Hindlimb muscle (tissue), 1 donor: ENCODE measurements at regions not wholly inside any gene's neighbourhood (a gene's known extent, or its start where the extent isn't known, plus 50 kb on each side); places are given as distances from the start of the nearest gene placed in this dataset.

Experiments used
- DNase-seq: peaks from one replicate; pipeline ENCODE4 v3.0.0-alpha.2; 2013

DNA sequence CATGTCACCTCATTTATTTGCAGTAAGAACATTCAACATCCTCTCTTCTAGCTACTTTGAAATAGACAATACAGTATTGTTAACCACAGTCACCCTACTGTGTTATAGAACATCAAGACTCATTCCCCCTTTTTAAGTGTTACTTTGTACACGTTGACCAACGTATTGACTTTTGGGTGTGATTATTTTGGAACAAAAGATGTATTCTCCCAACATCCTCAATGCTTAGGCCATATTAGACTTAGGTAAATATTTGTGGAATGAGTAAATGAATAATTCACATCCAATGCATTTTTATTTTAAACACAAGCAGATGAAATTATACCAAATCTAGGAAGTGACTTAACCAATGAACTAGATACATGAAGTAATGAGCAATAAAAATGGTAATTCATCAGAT lies 296.6 kb downstream of the CHRM3 start:
- no peak for DNase-seq

DNA sequence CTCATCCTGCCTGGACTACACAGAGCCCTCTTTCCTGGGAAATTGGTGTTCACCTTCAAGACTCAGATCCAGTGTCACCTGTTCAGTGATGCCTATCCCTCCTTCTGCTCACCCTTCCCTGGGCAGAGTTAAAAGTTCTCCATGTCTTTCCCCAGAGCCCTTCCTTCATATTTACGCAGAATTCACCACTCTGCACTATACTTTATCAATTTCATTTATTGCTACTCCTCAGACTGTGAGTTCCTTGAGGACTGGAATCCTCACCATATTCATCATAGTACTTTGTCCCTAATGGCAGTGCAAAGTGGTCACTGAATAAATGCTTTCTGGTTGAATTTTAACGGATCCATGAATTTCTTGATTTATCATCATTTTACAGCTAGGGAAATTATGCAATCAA lies 300.0 kb downstream of the CHRM3 start:
- DNase-seq, result no peak

DNA sequence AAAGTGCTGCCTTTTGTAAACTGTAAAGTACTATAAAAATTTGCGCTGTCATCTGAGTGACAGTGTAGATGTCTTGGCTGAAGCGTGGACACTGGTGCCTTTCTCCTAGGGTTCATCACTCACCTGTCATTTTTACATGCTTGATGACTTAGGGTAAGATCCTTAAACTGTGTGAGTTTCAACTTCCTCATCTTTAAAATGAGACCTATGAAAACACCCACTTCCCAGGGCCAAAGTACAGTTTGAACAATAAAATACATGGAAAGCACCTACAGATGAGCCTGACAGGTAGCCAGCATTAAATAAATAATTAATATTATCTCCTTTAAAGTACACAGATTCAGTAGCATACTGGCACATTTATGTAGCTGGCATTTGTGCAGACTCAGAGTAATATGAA lies 309.9 kb downstream of the CHRM3 start:
- DNase-seq, result no peak

DNA sequence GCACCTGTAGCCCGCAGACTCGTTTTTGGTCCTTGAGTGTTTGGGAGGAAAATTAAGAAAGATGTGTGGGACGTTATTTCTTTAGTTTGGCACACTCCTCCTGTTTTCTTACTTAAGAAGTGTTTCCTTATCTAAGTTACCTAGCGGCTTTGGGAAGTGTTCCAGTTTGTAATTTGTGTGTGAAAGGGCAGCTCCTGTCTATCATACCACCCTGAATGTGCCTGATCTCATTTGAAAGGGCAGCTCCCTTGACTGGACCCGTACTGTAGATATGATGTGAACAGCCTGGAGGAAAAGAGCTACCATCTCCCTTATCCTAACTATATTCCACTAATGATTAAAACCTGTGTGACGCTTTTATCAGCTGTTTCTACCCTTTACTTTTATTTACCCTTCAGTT lies 314.3 kb downstream of the CHRM3 start:
- no peak for DNase-seq

DNA sequence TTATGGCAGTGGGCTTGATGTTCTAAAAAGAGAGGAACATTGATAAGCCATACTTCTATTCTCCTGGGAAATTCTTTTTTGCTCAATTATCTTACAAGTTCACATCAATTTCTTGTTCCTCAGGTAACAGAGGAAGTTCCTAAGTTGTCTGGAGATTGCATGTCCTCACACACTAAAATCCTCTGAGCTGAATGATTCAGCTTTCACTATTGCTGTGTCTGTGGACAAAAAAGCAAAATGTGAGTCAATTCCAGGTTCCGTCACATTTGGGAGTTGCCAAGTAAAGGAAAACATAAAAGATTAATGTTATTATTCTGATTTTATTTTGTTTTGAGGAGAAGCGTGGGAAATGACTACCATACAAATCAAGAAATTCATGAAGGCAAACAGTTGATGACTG lies 316.7 kb downstream of the CHRM3 start:
- no peak for DNase-seq

DNA sequence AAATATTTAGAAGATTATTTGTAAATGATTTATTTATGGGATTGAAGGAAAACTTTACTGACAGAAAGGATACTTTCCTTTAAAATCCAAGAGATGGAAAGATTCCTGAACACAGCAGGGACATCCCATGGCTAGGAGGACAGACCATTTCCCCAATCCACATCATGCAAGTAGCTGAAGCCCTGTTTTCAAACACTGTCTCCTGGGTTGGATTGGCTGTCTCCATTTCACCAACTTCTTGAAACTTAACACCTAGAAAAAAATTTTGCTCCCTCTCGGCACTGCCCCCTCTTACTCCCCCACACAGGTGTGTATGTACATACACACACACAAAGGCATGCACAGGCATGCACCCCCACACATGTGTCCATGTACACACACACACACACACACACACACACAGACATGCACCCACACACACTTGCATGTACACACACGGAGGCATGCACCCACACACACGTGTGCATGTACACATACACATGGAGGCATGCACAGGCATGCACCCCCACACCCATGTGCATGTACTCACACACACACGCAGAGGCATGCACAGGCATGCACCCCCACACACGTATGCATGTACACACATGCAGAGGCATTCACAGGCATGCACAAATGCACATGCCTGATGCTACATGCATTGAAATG lies 320.0 kb downstream of the CHRM3 start:
- DNase-seq, result no peak

DNA sequence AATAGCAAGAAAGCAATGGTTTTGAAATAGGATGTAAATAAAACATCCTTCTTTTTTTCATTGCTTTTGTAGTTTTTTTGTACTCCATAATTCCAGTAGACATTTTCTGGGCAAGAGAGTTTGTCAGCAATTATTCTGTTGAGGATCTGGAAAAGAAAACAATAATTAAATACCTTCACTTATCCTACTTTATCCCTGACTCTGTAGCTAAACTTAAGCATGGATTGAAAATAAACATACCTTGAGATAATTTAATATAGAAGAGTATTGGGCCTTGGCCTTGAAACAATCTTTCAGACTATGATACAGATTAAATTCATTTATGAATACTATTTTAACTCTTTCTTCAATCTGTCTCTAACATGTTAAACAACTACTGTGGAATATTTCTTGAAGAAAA lies 321.2 kb downstream of the CHRM3 start:
- DNase-seq, result no peak

DNA sequence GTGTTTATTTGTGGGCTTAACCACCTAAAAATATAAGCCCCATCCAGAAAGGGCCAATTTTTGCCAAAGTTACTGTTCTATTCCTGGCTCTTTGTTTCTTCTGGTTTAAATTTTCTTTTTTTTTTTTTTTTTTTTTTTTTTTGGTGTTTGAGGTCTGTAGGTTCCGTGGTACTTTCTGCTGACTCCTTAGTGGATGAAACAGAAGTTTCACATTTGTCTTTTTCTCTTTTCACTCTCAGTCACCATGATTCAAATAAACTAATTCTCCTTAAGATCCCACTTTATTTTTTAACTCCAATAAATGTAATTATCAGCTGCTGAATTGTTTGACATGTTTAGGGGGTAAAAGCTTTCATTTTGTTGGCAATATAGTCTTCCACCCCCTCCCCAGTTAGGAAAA lies 322.3 kb downstream of the CHRM3 start:
- no peak for DNase-seq

DNA sequence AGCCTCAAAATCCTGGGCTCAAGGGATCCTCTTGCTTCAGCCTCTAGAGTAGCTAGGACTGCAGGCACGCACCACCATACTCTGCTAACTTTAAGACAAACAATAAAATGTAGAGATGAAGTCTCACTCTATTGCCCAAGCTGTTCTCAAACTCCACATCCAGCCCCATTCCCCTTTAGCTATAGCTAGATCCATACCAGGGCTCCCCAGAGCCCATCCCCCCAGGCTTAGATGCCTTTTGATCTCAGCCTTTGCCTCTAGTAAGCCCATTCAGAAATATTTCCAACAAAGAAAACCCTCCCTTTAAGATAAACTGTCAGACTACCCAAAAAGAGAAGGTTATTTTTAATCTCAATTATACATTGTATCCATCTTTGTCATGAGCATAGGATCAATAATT lies 325.4 kb downstream of the CHRM3 start:
- DNase-seq, result no peak

DNA sequence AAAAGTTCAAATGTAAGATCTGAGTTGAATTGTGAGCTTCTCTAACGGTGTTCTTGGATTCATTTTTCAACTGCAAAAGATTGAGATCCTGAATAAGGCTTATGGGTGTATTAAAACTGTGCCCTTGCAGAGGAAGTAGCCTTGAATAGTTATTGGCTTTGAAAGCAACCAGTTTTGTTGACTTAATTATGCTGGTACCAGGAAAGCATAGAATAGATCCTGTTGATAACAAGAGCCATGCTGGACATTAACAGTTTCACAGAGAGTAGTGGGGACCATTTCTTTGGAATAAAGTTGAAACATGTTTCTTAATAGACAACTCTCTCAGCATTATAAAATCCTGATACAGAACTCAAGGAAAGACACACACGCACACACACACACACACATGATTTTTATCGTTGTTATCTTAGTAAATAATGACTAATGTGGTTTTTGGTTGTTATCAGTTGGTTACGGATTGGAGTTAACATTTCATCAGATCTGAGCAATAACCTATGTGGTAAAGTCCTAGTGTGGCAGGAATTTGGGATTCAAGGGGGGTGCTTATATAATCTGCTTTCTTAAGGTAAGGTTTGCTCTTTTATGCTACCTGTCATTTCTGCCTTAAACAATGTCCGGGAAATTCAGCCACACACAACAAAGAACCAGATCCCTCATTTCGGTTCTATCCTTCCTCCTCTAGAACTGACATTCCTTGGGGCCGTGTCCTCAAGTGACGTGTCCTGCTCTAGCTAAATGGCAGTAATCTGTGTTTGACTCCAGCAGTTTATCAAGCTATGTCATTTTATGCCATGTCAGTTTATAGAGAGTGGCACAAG lies 330.9 kb downstream of the CHRM3 start:
- no peak for DNase-seq

DNA sequence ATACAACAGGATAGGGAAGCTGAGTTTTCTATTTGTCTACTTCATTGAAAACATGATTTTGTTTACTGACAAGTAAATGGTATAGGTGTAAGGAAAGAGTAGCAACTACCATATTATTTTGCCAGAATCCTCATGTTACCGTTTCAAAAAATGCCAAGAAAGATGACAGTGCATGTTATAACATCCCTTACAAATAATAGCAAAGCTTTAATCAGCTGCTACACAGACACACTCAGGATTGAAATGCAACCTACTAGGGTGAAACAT lies 331.5 kb downstream of the CHRM3 start:
- no peak for DNase-seq

DNA sequence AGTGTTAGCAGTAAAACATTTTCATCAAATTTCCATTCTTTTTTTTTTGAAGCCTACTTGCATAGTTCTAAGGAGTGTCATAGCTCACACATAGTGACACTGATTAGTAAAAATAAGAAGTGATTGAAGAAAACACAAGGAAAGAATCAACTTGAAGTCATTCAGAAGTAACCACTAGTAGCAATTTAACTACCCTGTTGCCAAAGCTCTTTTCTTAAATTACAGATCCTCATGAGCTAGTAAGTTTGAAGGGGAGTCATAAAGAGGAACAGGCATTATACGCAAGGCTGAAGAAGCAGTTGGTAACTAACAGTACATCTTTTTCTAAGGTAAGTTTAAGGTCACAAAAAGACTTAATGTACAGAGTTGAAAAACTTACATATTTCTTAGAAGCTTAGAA lies 332.2 kb downstream of the CHRM3 start:
- DNase-seq, result no peak

DNA sequence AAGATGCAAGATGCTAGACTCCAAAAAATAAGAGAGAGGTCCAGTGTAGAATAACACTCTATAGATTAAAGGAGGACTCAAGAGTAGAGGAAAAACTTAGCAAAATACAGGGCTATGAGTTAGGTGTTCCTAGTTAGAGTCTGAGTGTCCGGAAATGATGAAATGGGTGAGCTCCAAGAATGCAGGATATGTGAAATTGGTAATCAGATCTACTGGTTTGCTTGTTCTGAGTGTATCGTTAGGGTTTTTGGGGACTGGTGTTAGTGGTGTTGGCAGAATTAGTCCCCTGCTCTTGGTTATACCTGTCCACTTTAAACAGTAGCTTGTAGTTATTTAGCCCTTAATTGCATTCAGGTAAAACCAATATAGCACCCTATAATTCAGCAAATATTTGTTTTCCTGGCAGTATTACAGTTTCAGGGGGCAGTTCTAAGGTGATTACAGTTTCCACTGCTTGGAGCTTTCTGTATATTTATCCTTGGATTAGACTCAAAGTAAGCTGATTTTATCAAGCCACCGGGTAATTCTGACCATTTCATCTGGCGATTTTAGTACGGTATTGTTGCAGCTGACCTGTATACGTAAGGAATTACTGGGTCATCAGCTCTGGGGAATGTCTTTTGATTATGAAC lies 332.7 kb downstream of the CHRM3 start:
- DNase-seq, result no peak

DNA sequence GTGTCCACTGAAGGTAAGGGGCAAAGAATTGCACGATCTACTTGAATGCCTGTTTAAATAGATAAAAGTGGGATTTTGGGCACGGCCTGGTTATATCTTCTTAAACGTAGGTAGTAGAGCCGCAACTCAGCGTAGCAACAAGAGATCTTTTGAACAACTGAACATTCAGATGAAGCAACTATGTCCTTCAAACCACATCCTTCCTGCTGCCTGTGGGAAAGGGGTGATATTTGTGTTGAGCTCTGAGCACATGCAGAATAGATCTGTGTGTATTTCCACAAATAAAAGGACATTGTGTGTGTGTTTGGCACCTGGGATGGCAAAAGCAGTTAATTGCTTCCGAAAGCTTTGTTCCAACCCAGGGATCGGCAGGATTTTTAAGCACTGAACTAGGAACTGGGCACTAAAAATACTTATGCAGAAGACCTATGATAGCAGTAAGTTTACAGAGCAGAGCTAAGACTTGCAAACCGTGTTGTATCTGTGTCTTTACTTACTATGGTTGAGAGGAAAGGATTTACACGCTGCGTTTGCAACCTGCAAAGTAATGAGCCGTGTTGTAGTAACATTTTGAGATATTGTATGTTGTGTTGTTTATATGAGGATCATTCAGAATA lies 333.4 kb downstream of the CHRM3 start:
- DNase-seq, result no peak

DNA sequence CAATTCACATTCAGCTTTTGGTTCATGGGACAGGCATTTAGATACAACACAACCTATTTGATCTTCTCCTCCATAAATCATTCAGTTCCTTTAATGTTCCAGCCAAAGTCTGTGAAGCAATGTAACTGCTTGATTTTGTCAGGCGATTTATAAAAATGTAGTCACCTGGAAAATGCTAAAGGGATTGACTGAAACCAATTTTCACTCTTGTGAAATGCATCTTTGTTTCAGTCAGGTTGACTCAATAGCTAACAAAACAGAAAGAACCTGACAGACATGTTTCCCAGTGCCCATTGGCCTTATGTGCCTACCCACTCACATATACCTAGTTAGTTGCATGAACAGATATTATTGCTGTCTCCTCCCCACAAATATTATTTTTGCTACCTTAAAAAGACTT lies 335.7 kb downstream of the CHRM3 start:
- no peak for DNase-seq

DNA sequence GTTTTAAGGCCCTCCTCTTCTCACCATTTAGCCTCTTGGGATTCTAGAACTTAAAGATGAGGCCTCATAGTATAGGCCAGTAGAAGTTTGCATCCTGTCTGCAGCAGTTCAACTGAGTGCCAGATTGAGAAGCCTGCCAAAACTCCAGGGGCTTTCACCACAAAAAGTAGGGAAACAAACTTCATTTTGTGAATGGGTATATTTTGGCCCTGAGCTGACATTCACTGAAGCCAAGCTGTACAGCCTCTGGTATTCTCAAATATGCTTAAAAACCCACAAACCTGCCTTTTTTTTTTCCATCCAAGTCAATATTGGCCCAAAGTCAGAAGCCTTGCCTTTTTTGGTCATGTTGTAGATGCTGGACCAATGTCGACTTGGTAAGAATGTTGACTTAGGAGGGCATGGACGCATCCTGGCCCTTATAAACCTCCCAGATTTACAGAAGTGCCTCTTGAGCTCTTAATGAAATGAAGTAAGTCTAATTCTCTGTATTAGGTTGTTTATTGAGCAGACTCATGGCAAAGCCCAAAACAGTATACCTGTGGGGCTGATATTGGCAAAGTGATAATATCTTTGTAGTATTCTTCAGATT lies 337.5 kb downstream of the CHRM3 start:
- no peak for DNase-seq

DNA sequence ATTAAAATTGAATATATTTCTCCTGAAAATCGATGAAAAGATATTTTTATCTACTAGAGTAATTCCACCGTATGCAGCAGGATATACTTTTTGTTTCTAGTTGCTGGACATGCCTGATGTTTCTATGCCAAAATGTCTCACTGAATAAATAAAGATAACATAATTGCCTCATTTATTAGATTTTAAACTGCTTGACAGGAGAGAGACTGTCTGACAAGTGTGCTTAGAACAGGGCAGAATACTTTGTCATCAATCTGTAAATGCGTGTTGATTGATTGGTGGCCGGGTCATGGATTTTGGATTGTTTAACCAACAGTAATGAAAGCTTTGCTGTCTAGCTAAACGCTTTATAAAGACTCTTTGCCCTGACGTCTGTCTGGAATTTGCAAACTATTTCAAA lies 339.0 kb downstream of the CHRM3 start:
- no peak for DNase-seq

DNA sequence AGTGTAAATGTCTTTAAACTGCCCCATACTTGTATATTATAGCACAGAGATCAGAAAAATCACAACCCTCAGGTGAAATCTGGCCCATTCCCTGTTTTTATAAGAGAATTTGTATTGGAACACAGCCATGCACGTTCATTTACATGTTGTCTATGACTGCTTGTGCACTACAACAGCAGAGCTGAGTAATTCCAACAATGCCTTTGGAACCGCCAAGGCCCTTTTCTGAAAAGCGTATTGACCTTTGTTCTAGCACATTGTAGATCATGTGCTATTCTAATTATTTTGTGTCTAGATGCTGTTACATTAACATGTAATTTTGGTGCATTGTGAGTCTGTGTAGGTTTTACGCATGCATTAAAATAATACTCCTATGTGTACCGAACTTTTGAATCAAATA lies 339.6 kb downstream of the CHRM3 start:
- no peak for DNase-seq

DNA sequence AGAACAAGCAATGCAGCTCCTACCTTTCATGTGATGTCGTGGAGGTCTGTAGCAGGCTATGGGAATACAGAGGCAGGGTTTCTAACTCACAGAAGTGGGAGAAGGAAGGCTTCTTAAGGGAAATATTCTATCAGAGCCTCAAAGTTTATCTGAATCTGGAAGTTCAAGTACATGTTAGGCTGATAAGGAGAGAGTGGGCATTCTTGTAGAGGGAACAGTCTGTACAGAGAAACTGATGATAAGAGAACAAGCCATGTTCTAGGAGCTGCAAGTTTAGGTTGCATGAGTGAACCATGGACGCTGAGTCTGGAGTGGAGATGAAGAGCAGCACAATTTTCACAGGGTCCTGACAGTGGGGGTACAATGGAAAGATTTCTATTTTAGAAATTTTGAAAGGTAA lies 344.0 kb downstream of the CHRM3 start:
- no peak for DNase-seq

DNA sequence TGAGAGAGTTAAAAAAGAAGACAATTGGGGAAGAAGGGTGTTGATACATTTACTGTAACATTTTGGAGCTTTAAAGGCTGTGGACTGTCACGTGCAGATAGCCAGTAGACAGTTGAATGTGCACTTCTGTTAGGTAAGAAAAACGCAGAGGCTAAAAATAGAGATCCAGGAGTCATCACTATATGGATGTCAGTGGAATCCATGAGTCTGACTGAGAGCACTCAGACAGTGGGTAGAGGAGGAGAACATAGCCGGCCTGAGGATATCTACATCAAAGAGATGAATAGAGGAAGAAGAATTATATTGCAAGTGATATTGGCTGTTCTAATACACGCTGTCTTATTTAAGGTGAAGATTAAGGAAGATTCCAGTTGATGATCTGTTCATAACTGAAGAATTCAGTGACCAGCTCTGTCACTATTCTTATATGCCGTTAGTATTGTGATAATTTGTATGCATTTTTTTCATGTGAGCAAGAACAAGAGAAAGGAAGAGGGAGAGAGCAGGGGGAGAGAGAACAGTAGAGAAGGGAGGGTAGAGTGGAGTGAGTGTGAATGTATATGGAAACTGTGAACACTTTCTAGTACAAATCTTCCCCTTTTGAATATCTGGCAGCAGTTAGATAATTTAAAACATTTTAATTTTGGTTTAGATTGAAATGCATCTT lies 344.8 kb downstream of the CHRM3 start:
- no peak for DNase-seq

DNA sequence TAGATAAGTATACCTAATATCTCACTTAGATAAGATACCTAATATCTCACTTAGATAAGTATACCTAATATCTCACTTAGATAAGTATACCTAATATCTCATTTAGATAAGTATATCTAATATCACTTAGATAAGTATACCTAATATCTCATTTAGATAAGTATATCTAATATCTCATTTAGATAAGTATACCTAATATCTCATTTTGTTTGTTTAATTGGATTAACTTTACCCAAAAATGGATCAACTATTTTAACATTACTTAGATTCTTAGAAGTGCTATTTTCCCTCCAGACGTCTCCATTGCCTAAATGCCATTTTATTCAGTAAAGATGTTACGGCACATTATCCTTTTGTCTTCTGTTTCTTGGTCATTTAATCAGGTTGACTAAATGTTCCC lies 346.4 kb downstream of the CHRM3 start:
- DNase-seq, result no peak

DNA sequence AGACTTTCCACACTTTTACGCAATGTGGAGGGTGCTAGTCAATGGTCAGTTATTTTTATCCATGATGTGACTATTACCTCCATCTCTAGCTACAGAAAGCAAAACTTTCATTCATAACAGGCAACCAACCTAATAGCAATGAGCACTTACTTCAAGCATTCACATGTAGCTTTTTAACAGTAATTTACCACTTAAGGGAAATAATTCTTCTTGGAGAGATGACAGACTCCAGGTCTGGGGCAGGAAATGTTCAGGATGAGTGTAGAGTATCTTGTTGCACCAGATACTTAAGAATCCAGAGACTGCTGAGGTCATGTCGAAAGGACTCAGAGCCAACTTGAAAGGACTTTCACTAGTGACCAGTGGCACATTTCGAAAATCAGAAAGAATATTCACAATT lies 347.6 kb downstream of the CHRM3 start:
- DNase-seq, result no peak

DNA sequence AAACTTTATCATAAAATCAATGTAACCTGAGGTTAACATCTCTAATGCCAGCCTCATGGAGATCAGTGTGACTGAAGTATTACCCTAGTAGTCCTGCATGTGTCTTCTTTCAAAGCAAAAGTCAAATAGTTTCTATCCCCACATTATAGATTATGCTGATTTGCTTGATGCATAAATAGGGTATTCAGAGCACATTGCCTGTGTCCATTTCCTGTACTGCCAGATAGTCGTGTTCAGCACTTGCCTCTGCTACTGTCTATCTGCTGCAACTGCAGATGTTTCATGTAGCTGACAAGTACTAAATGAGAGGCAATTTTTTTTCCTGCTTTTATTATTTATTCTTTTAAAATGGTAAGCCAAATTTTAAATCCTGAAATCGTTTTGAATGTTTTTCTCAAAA lies 348.7 kb downstream of the CHRM3 start:
- DNase-seq, result no peak
